H9 (cell line): ENCODE measurements at regions not wholly inside any gene's neighbourhood (a gene's known extent, or its start where the extent isn't known, plus 50 kb on each side); places are given as distances from the start of the nearest gene placed in this dataset.

Experiments used
- DNase-seq: peaks from one replicate; pipeline ENCODE4 v3.0.0-alpha.2; 2017
- H2AFZ ChIP-seq: one replicate; pipeline ENCODE4 v1.6.1; 2013; ENCODE audit warnings: mild to moderate bottlenecking, low read length, control low read depth, moderate library complexity
- H2AK5ac ChIP-seq: 2 replicates; pipeline ENCODE4 v1.6.1; 2013; ENCODE audit warnings: low read length, control low read depth, mixed read lengths; ENCODE audit not compliant: insufficient read length
- H2BK120ac ChIP-seq: one replicate; pipeline ENCODE4 v1.6.1; 2013; ENCODE audit warnings: low read depth, mild to moderate bottlenecking, low read length, control low read depth, inconsistent platforms; ENCODE audit not compliant: poor library complexity, severe bottlenecking
- H2BK12ac ChIP-seq: 2 replicates; pipeline ENCODE4 v1.6.1; 2013; ENCODE audit warnings: low read length, control low read depth, mixed read lengths, low read depth; ENCODE audit not compliant: insufficient read length
- H2BK15ac ChIP-seq: 2 replicates; pipeline ENCODE4 v1.6.1; 2013; ENCODE audit warnings: low read depth, low read length, control low read depth
- H2BK20ac ChIP-seq: one replicate; pipeline ENCODE4 v1.6.1; 2013; ENCODE audit warnings: low read depth, mild to moderate bottlenecking, low read length, control low read depth, inconsistent platforms; ENCODE audit not compliant: poor library complexity, severe bottlenecking
- H2BK5ac ChIP-seq: 2 replicates; pipeline ENCODE4 v1.6.1; 2013; ENCODE audit warnings: low read length, control low read depth, mixed read lengths; ENCODE audit not compliant: insufficient read length
- H3K14ac ChIP-seq: 2 replicates; pipeline ENCODE4 v1.6.1; 2013; ENCODE audit warnings: low read length, control low read depth; ENCODE audit not compliant: insufficient read depth
- H3K18ac ChIP-seq: 2 replicates; pipeline ENCODE4 v1.6.1; 2013; ENCODE audit warnings: low read depth, mild to moderate bottlenecking, mixed read lengths, low read length, control low read depth; ENCODE audit not compliant: insufficient read length
- H3K23ac ChIP-seq: 2 replicates; pipeline ENCODE4 v1.6.1; 2013; ENCODE audit warnings: low read length, control low read depth, mixed read lengths, low read depth; ENCODE audit not compliant: insufficient read length
- H3K23me2 ChIP-seq: 2 replicates; pipeline ENCODE4 v1.6.1; 2013; ENCODE audit warnings: low read depth, mild to moderate bottlenecking, mixed read lengths, low read length, control low read depth; ENCODE audit not compliant: insufficient read length, poor library complexity, severe bottlenecking
- H3K27ac ChIP-seq: 2 replicates; pipeline ENCODE4 v1.5.1; 2013; ENCODE audit warnings: low read length, control low read depth, mixed read lengths, low read depth; ENCODE audit not compliant: insufficient read length
- H3K27me3 ChIP-seq: 2 replicates; pipeline ENCODE4 v1.6.1; 2013; ENCODE audit warnings: low read length, control low read depth, inconsistent platforms; ENCODE audit not compliant: insufficient read depth
- H3K4ac ChIP-seq: 2 replicates; pipeline ENCODE4 v1.6.1; 2013; ENCODE audit warnings: low read depth, mild to moderate bottlenecking, control low read depth, inconsistent platforms, low read length, moderate library complexity
- H3K4me1 ChIP-seq: 2 replicates; pipeline ENCODE4 v1.6.1; 2013; ENCODE audit warnings: low read length, control low read depth, inconsistent platforms; ENCODE audit not compliant: insufficient read depth
- H3K4me2 ChIP-seq: 2 replicates; pipeline ENCODE4 v1.6.1; 2013; ENCODE audit warnings: low read length, control low read depth, mixed read lengths; ENCODE audit not compliant: insufficient read length, insufficient read depth
- H3K56ac ChIP-seq: 2 replicates; pipeline ENCODE4 v1.6.1; 2013; ENCODE audit warnings: low read depth, mild to moderate bottlenecking, mixed read lengths, low read length, control low read depth; ENCODE audit not compliant: insufficient read length
- H3K79me1 ChIP-seq: 2 replicates; pipeline ENCODE4 v1.6.1; 2013; ENCODE audit warnings: low read depth, mild to moderate bottlenecking, moderate library complexity, low read length, control low read depth, inconsistent platforms; ENCODE audit not compliant: insufficient read depth, poor library complexity, severe bottlenecking
- H3K79me2 ChIP-seq: 2 replicates; pipeline ENCODE4 v1.6.1; 2013; ENCODE audit warnings: low read length, control low read depth, inconsistent platforms; ENCODE audit not compliant: insufficient read depth
- H3K9ac ChIP-seq: 2 replicates; pipeline ENCODE4 v1.6.1; 2013; ENCODE audit warnings: low read length, control low read depth, mixed read lengths; ENCODE audit not compliant: insufficient read length; ENCODE audit errors: extremely low read depth
- H3K9me3 ChIP-seq: one replicate; pipeline ENCODE4 v1.6.1; 2013; ENCODE audit warnings: low read depth, low read length, inconsistent platforms; ENCODE audit not compliant: control insufficient read depth
- H3T11ph ChIP-seq: one replicate; pipeline ENCODE4 v1.6.1; 2013; ENCODE audit warnings: mild to moderate bottlenecking, low read length, control low read depth, inconsistent platforms
- H4K20me1 ChIP-seq: one replicate; pipeline ENCODE4 v1.6.1; 2013; ENCODE audit not compliant: control insufficient read depth, insufficient read length, insufficient read depth
- H4K5ac ChIP-seq: 2 replicates; pipeline ENCODE4 v1.6.1; 2013; ENCODE audit warnings: low read depth, mild to moderate bottlenecking, mixed read lengths, low read length, control low read depth; ENCODE audit not compliant: insufficient read length
- H4K8ac ChIP-seq: replicated peaks from 2 replicates; pipeline ENCODE4 v1.6.1; 2013; ENCODE audit warnings: low read length, control low read depth, mixed read lengths, low read depth; ENCODE audit not compliant: insufficient read length
- H4K91ac ChIP-seq: 2 replicates; pipeline ENCODE4 v1.6.1; 2013; ENCODE audit warnings: low read depth, mild to moderate bottlenecking, moderate library complexity, mixed read lengths, low read length, control low read depth; ENCODE audit not compliant: insufficient read length
- H3K27ac Mint-ChIP-seq, 3 experiments: 2 replicates in 2 of 3; 3 replicates in 1 of 3; pipeline ENCODE4 v1.8.0; 2020 to 2021; ENCODE audit warnings: mixed read lengths in 3 of 3, mild to moderate bottlenecking in 1 of 3, moderate library complexity in 1 of 3
- H3K27me3 Mint-ChIP-seq: 2 replicates; pipeline ENCODE4 v1.8.0; 2021; ENCODE audit warnings: low read depth, mild to moderate bottlenecking, moderate library complexity, mixed read lengths
- H3K36me3 Mint-ChIP-seq, 3 experiments: 2 replicates in 2 of 3; 3 replicates in 1 of 3; pipeline ENCODE4 v1.8.0; 2020 to 2021; ENCODE audit warnings: low read depth in 3 of 3, mixed read lengths in 3 of 3; ENCODE audit not compliant: insufficient read depth in 1 of 3
- H3K4me1 Mint-ChIP-seq, 2 experiments: 2 replicates each; pipeline ENCODE4 v1.8.0; 2020; ENCODE audit warnings: mixed read lengths in 2 of 2
- H3K4me3 Mint-ChIP-seq, 2 experiments: 2 replicates in 1 of 2; 3 replicates in 1 of 2; pipeline ENCODE4 v1.8.0; 2020 to 2021; ENCODE audit warnings: mild to moderate bottlenecking in 2 of 2, mixed read lengths in 2 of 2, moderate library complexity in 1 of 2
- H3K9me3 Mint-ChIP-seq, 2 experiments: 2 replicates in 1 of 2; 3 replicates in 1 of 2; pipeline ENCODE4 v1.8.0; 2020; ENCODE audit warnings: mild to moderate bottlenecking in 2 of 2, mixed read lengths in 2 of 2, moderate library complexity in 1 of 2
- WGBS: extraction: QIAGEN DNeasy Blood & Tissue Kit; methylation state at CpG from one replicate; pipeline ENCODE4 v1.1.7; 2013; ENCODE audit warnings: missing lambda C conversion rate, low lambda C conversion rate, mixed read lengths; ENCODE audit not compliant: insufficient read length; ENCODE audit errors: extremely low coverage; 5-methylcytosine and 5-hydroxymethylcytosine counted together
- TF ChIP-seq, protein P1 (sequence below): fragments of 200-600 bp; sonication (generic); conservative IDR thresholded peaks from 3 replicates; pipeline ENCODE4 v1.8.0; 2021; ENCODE audit warnings: antibody characterized with exemption, mild to moderate bottlenecking

DNA sequence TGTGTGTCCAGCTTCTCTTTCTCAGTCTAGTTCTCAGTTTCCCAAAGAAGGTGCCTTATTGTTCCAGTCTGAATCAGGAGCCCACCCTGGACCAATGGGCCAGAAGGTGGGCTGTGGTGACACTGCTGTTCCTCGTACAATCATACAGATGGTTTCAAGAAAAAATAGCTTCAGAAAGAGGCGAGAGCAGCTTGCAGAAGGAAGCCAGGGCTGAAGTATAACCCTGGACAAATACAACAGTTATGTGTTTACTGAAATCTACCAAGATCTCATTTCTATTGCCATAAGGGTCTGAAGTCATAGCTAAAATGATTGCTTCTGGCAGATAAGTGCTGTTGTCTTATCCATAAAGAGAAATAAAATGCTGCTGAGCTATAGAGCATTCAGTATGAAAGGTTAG is 75.4 kb downstream of the PFDN4 start:
- H3K27ac ChIP-seq, result no peak overlapping the region
- no peak overlapping the region for H4K5ac ChIP-seq
- no CpG with 5 or more reads among the region's 2 CpGs for WGBS
- H2BK5ac ChIP-seq, result no peak overlapping the region
- H4K8ac ChIP-seq, result no peak overlapping the region
- no peaks in the 10 kb centered on the region for H3K79me1 ChIP-seq
- no peak overlapping the region for H3K14ac ChIP-seq
- no peak overlapping the region for H2AK5ac ChIP-seq
- H4K91ac ChIP-seq, result no peak overlapping the region
- Mint-ChIP-seq H3K36me3 (no peaks in the 10 kb centered on the region), H3K27ac (no peak overlapping the region), H3K4me3 (no peak overlapping the region), H3K4me1 (0 out of 4 replicates have a peak, but pooled peaks cover 2 to 7% of the 10 kb centered on the region in 2 experiments), H3K27me3 (no peaks in the 10 kb centered on the region), H3K9me3 (no peaks in the 10 kb centered on the region)
- no peak overlapping the region for H2BK20ac ChIP-seq
- no peak overlapping the region for H2BK12ac ChIP-seq
- DNase-seq, result no peak
- H3K18ac ChIP-seq, result no peak overlapping the region
- no peaks in the 10 kb centered on the region for H4K20me1 ChIP-seq
- H2BK120ac ChIP-seq, result no peak overlapping the region
- H3K4ac ChIP-seq, result no peak overlapping the region
- H3T11ph ChIP-seq, result no peak overlapping the region
- no peak overlapping the region for H2BK15ac ChIP-seq
- no peaks in the 10 kb centered on the region for H3K23me2 ChIP-seq
- H3K79me2 ChIP-seq, result no peaks in the 10 kb centered on the region
- no peak overlapping the region for H3K9ac ChIP-seq
- H3K4me1 ChIP-seq, result no peaks in the 10 kb centered on the region
- no peak overlapping the region for H2AFZ ChIP-seq
- no peaks in the 10 kb centered on the region for H3K27me3 ChIP-seq
- no peak overlapping the region for H3K23ac ChIP-seq
- H3K56ac ChIP-seq, result no peak overlapping the region
- no peak overlapping the region for H3K4me2 ChIP-seq
- no peaks in the 10 kb centered on the region for H3K9me3 ChIP-seq
- TF ChIP-seq, protein P1, sequence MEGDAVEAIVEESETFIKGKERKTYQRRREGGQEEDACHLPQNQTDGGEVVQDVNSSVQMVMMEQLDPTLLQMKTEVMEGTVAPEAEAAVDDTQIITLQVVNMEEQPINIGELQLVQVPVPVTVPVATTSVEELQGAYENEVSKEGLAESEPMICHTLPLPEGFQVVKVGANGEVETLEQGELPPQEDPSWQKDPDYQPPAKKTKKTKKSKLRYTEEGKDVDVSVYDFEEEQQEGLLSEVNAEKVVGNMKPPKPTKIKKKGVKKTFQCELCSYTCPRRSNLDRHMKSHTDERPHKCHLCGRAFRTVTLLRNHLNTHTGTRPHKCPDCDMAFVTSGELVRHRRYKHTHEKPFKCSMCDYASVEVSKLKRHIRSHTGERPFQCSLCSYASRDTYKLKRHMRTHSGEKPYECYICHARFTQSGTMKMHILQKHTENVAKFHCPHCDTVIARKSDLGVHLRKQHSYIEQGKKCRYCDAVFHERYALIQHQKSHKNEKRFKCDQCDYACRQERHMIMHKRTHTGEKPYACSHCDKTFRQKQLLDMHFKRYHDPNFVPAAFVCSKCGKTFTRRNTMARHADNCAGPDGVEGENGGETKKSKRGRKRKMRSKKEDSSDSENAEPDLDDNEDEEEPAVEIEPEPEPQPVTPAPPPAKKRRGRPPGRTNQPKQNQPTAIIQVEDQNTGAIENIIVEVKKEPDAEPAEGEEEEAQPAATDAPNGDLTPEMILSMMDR, result no peak
